ENCODE measurements at regions not wholly inside any gene's neighbourhood (a gene's known extent, or its start where the extent isn't known, plus 50 kb on each side); places are given as distances from the start of the nearest gene placed in this dataset.

- no peak for TF ChIP-seq CTCF (IDR thresholded peaks at IDR 0.05)
- TF ChIP-seq POLR2A (IDR thresholded peaks at IDR 0.05): no peak
Observed at GRCh38 chrX:150238632-150239382, 124.3 kb upstream of the MAMLD1 start.
